ENCODE measurements at regions not wholly inside any gene's neighbourhood (a gene's known extent, or its start where the extent isn't known, plus 50 kb on each side); places are given as distances from the start of the nearest gene placed in this dataset.

- TF ChIP-seq CTCF (IDR thresholded peaks at IDR 0.05; ENCODE audit: low read depth, low read length) = no peak
- TF ChIP-seq POLR2A (IDR thresholded peaks at IDR 0.05; ENCODE audit: extremely low read depth, insufficient read length) = no peak
- no peak for TF ChIP-seq MAX (IDR thresholded peaks at IDR 0.05; ENCODE audit: low read depth, low read length)
Measured at GRCh38 chr2:186032102-186032738, 293.6 kb downstream of the FSIP2 start.
